Breast epithelium (tissue), 3 donors: ENCODE measurements at regions not wholly inside any gene's neighbourhood (a gene's known extent, or its start where the extent isn't known, plus 50 kb on each side); places are given as distances from the start of the nearest gene placed in this dataset.

Experiments
- POLR2A ChIP-seq: fragments of 450-650 bp; IDR thresholded peaks from one replicate; pipeline ENCODE4 v1.6.1; 2016; ENCODE audit warnings: antibody characterized with exemption, mild to moderate bottlenecking, moderate library complexity
- POLR2AphosphoS5 ChIP-seq, 3 donors: sonication (generic); formaldehyde crosslinking; IDR thresholded peaks; one replicate each; pipeline ENCODE4 v1.6.1; 2017; ENCODE audit warnings: antibody characterized with exemption in 3 of 3
- TF ChIP-seq, protein P1 (sequence below), 3 donors: fragments of 450-650 bp; IDR thresholded peaks; one replicate each; pipeline ENCODE4 v1.5.1; 2016 to 2017; ENCODE audit warnings: antibody characterized with exemption in 3 of 3, mild to moderate bottlenecking in 3 of 3, moderate library complexity in 3 of 3

DNA sequence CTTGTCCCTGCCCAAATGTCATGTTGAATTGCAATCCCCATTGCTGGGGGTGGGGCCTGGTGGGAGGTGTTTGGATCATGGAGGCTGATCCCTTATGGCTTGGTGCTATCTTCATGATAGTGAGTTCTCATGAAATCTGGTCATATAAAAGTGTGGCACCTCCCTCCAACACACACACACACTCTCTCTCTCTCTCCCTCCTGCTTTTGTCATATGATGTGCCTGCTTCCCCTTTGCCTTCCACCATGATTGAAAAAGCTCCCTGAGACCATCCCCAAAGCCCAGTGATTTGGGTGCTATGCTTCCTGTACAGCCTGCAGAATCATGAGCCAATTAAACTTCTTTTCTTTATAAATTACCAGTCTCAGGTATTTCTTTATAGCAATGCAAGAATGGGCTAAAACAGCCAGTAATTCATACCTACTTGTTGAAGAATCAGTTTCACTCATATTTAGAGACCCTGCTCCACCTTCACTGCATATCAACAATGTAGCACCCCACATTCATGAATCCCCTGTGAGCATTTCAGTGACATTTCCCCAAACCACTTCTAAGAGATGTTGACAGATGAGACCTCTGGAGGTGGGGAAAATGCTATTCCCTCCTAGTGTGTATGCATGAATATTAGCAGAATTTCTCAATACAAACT, 54.8 kb upstream of the STK17B start:
- TF ChIP-seq, protein P1, sequence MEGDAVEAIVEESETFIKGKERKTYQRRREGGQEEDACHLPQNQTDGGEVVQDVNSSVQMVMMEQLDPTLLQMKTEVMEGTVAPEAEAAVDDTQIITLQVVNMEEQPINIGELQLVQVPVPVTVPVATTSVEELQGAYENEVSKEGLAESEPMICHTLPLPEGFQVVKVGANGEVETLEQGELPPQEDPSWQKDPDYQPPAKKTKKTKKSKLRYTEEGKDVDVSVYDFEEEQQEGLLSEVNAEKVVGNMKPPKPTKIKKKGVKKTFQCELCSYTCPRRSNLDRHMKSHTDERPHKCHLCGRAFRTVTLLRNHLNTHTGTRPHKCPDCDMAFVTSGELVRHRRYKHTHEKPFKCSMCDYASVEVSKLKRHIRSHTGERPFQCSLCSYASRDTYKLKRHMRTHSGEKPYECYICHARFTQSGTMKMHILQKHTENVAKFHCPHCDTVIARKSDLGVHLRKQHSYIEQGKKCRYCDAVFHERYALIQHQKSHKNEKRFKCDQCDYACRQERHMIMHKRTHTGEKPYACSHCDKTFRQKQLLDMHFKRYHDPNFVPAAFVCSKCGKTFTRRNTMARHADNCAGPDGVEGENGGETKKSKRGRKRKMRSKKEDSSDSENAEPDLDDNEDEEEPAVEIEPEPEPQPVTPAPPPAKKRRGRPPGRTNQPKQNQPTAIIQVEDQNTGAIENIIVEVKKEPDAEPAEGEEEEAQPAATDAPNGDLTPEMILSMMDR (IDR thresholded peaks at IDR 0.05): no peak
- no peak for TF ChIP-seq POLR2A
- TF ChIP-seq POLR2AphosphoS5 (IDR thresholded peaks at IDR 0.05): no peak
